Stimulated activated effector memory CD8-positive, alpha-beta T cell treated with anti-CD3 and anti-CD28 coated beads, Interleukin-12 subunit alpha, Interleukin-12 subunit beta, amount 100 ng/mL, for 72 hours (primary cell): ENCODE measurements at regions not wholly inside any gene's neighbourhood (a gene's known extent, or its start where the extent isn't known, plus 50 kb on each side); places are given as distances from the start of the nearest gene placed in this dataset.
A peak's percentile ranks its signal among the peaks of the same experiment; 100 is the strongest.

Source experiments
- ATAC-seq: fragments of 150-1000 bp; cut with Tn5 transposase; 2 replicates; pipeline ENCODE4 v1.10.0; 2021
- DNase-seq, 2 donors: peaks; one replicate each; pipeline ENCODE4 v3.0.0; 2021 to 2022; ENCODE audit warnings: low spot score in 2 of 2
- H3K27ac Mint-ChIP-seq: one replicate; pipeline ENCODE4 v1.8.0; 2022; ENCODE audit warnings: mild to moderate bottlenecking, mixed read lengths
- H3K36me3 Mint-ChIP-seq: one replicate; pipeline ENCODE4 v1.8.0; 2022; ENCODE audit warnings: mild to moderate bottlenecking, mixed read lengths
- H3K4me1 Mint-ChIP-seq: one replicate; pipeline ENCODE4 v1.8.0; 2022; ENCODE audit warnings: mixed read lengths
- H3K4me3 Mint-ChIP-seq: one replicate; pipeline ENCODE4 v1.8.0; 2022; ENCODE audit warnings: mild to moderate bottlenecking, mixed read lengths
- H3K9me3 Mint-ChIP-seq: one replicate; pipeline ENCODE4 v1.8.0; 2022; ENCODE audit warnings: mixed read lengths

DNA sequence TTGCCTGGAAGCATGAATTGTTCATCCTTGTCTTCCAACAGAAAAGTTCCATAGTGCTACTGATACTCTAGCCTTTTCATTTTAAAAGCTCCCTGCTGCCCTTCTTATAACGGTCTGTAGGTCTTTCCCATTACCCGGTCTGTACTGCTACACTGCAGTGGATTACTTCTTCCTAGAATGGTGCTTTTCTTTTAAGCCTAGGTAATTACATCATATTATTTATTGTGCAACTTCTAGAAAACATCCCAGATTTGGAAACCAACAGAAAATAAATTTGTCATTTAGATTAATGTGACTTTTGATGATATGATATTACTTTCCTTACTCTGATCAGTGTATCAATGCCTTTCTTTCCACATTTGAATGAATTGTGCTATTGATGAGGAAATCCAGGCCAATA is 199.4 kb downstream of the TANC2 start:
- no peaks in the 10 kb centered on the region for H3K4me1 Mint-ChIP-seq
- DNase-seq: no peak
- no peak overlapping the region for H3K27ac Mint-ChIP-seq
- ATAC-seq: no peak
- H3K9me3 Mint-ChIP-seq: no peaks in the 10 kb centered on the region
- H3K4me3 Mint-ChIP-seq: no peak overlapping the region
- H3K36me3 Mint-ChIP-seq: no peaks in the 10 kb centered on the region

DNA sequence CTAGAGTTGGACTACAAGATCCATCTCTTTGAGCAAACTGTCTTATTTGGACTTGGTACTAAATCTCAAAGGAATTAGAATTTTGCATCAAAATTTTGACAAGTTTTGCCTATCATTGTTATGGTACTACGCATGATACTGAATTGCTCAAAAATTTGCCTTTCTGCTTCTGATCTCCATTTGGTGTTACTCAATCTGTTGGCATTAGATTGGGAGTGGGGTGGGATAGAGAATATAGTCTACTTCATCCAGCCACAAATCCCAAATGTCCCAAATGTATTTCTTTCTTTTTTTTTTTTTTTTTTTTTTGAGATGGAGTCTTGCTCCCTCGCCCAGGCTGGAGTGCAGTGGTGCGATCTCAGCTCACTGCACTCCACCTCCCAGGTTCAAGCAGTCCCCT is 204.8 kb downstream of the TANC2 start:
- Mint-ChIP-seq H3K9me3 (no peaks in the 10 kb centered on the region), H3K27ac (no peak overlapping the region), H3K4me1 (no peaks in the 10 kb centered on the region), H3K4me3 (no peak overlapping the region), H3K36me3 (no peaks in the 10 kb centered on the region)
- ATAC-seq (no peak), DNase-seq (no peak)

DNA sequence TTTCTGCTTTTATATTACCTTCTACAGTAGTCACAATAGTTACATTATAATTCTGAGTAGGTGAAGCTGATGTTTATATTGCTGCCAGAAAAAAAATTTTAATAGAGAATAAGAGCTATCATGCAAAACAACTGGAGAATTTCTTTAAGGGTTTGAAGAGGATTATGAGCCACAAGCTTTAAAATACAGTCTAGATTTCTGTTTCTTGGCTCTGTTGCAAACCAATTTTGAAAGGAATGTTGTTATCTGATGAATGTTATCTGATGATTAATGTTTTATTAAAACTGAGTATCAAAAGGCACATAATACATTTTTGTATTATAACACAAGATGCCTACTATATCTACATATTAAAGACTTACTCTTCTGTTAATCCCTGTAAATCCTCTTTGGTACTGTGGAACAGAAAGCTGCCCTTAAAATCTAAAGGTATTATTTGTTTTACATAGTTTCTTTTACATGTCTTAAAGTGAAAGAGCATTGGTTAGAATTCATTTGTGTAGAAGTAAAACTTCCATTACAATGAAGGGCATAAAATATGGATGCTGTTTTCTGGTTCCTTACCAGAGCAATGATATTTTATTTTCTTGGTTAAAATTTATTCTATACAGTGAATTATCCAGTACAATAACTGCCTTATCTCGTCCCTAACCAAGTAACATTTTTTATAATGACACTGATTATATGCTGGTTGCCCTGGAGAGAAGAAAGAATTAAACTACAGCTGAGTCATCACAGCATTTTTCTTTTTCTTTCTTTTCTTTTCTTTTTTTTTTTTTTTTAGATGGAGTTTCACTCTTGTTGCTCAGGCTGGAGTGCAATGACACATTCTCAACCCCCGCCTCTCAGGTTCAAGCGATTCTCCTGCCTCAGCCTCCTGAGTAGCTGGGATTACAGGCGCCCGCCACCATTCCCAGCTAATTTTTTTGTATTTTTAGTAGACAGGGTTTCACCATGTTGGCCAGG is 205.7 kb downstream of the TANC2 start:
- no peak overlapping the region for H3K27ac Mint-ChIP-seq
- H3K4me1 Mint-ChIP-seq: no peaks in the 10 kb centered on the region
- H3K36me3 Mint-ChIP-seq: no peaks in the 10 kb centered on the region
- no peaks in the 10 kb centered on the region for H3K9me3 Mint-ChIP-seq
- ATAC-seq (no peak), DNase-seq (no peak)
- no peak overlapping the region for H3K4me3 Mint-ChIP-seq

DNA sequence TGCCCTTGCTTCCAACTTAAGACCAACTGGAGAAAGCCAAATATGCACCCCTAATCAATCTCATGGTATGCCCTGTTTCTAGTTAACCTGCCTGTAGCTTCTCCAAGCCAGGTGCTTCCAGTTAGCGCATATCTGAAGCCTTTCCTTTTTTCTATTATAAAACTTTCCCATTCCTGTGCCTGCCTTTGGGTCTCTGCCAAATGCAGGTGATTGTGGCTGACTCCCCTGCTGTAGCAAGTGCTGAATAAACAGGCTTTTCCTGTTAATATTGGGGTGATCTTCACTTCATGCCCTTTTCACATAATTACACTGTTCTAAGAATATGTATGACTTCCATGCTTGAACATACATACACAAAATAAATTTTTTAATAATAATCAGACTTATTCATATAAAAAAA is 207.4 kb downstream of the TANC2 start:
- Mint-ChIP-seq H3K27ac (no peak overlapping the region), H3K9me3 (no peaks in the 10 kb centered on the region), H3K36me3 (no peaks in the 10 kb centered on the region), H3K4me1 (no peaks in the 10 kb centered on the region), H3K4me3 (no peak overlapping the region)
- ATAC-seq: no peak
- DNase-seq: no peak

DNA sequence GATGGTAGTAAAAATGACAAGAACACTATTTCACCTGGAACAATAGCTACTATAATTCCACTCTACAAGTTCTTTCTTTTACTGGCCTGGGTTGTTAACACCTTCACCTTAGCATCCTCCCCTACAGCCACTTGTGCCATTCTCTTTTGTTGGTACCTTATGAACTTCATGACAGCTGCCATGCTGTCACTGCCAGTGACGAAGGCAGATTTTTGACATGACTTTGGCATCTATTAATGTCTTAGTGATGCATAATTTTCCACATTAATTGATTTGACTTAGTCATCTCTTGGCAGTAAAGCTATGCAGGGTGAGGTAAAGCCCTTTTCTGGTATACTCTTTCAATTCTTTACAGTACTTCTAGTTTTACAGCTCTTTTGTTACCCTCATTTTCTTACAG is 207.9 kb downstream of the TANC2 start:
- Mint-ChIP-seq H3K27ac (no peak overlapping the region), H3K36me3 (no peaks in the 10 kb centered on the region), H3K4me1 (no peaks in the 10 kb centered on the region), H3K9me3 (no peaks in the 10 kb centered on the region), H3K4me3 (no peak overlapping the region)
- DNase-seq (no peak), ATAC-seq (no peak)

DNA sequence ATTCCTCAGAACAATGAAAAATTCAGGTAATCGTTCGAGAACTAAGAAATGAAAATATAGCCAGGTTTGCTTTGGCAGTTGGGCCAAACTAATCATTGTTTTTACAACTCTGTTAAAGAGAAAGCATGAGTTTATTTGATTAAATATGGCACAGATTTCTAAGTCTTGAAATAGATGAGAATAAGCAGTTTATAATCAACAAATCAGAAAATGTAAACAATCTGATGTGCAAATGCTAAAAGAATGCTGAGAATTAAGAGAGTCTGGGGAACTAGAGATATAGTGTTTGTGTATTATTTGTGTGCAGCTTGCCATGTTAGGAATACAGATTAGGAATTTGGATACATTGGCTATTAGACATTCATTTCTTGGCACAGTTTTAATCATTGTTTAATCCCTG is 212.5 kb downstream of the TANC2 start:
- Mint-ChIP-seq H3K36me3 (no peaks in the 10 kb centered on the region), H3K4me3 (no peak overlapping the region), H3K9me3 (no peaks in the 10 kb centered on the region), H3K27ac (no peak overlapping the region), H3K4me1 (no peaks in the 10 kb centered on the region)
- ATAC-seq: no peak
- no peak for DNase-seq

DNA sequence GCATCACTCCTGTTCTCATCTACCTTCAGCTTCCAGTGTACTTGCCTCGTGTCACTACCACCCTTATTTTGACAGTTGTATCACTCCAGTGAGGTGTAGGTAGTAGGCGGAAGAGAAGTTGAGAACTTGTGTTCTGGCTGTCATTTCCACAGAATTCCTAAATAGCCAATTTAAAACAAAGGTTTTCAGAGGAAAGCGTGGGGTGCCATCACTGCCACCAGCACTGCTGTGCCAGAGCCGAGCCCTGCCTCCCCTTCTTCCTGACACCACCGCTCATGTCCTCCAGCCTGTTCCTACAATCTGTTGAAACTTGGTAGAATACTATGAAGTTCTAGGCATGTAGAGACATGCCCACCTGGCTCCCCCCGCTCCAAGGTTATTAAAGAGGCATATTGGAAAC is 215.8 kb downstream of the TANC2 start:
- DNase-seq: no peak
- no peaks in the 10 kb centered on the region for H3K36me3 Mint-ChIP-seq
- H3K9me3 Mint-ChIP-seq: no peaks in the 10 kb centered on the region
- ATAC-seq: no peak
- H3K4me1 Mint-ChIP-seq: no peaks in the 10 kb centered on the region
- H3K27ac Mint-ChIP-seq: no peak overlapping the region
- H3K4me3 Mint-ChIP-seq: no peak overlapping the region

DNA sequence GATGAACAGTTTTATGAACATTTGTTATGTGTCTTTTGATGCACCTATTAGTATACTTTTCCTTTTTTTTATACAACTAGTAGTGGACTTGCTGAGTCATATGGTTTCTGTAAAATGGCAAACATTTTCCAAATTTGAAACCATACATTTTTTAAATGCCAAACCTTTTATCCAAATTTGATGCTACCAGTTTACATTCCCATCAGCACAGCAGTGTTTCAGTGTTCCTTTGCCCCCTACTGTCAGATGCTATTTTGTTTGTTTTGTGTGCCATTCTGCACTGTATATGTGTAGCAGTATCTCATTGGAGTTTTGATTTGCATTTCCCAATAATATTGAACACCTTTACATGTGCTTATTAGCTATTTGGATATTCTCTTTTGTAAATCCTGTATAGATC is 219.4 kb downstream of the TANC2 start:
- Mint-ChIP-seq H3K4me3 (no peak overlapping the region), H3K9me3 (no peaks in the 10 kb centered on the region), H3K4me1 (no peaks in the 10 kb centered on the region), H3K27ac (no peak overlapping the region), H3K36me3 (no peaks in the 10 kb centered on the region)
- ATAC-seq (no peak), DNase-seq (no peak)

DNA sequence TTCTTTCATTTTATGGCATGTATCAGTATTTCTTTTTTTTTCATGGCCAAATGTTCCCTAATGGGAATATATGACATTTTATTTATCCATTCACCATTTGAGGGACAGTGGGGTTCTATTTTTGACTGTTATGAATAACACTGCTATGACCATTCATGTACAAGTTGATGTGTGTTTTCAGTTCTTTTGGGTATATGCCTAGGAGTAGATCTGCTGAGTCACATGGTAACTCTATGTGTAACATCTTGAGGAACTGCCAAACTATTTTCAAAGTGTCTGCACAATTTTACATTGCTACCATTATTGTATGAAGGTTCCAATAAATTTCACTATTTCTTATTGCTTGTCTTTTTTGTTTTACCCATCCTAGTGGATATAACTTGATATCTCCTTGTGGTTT is 223.0 kb downstream of the TANC2 start:
- Mint-ChIP-seq H3K4me3 (no peak overlapping the region), H3K36me3 (no peaks in the 10 kb centered on the region), H3K9me3 (no peaks in the 10 kb centered on the region), H3K27ac (no peak overlapping the region), H3K4me1 (no peaks in the 10 kb centered on the region)
- ATAC-seq (peak; percentile 51), DNase-seq (no peak)

DNA sequence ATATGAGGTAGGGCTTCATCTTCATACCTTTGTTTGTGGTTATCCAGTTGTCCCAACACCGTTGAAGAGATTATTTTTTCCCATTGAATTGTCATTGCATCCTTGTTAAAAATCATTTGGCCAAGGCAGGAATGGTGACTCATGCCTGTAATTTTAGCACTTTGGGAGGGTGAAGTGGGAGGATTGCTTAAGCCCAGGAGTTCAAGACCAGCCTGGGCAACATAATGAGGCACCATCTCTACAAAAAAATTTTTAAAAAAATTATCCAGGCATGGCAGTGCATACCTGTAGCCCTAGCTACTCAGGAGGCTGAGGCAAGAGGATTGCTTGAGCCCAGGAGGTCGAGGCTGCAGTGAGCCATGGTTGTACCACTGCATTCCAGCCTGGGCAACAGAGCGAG is 223.9 kb downstream of the TANC2 start:
- H3K9me3 Mint-ChIP-seq: no peaks in the 10 kb centered on the region
- H3K36me3 Mint-ChIP-seq: peaks cover 4% of the 10 kb centered on the region
- H3K4me1 Mint-ChIP-seq: no peaks in the 10 kb centered on the region
- no peak overlapping the region for H3K27ac Mint-ChIP-seq
- no peak for DNase-seq
- no peak overlapping the region for H3K4me3 Mint-ChIP-seq
- ATAC-seq: no peak

DNA sequence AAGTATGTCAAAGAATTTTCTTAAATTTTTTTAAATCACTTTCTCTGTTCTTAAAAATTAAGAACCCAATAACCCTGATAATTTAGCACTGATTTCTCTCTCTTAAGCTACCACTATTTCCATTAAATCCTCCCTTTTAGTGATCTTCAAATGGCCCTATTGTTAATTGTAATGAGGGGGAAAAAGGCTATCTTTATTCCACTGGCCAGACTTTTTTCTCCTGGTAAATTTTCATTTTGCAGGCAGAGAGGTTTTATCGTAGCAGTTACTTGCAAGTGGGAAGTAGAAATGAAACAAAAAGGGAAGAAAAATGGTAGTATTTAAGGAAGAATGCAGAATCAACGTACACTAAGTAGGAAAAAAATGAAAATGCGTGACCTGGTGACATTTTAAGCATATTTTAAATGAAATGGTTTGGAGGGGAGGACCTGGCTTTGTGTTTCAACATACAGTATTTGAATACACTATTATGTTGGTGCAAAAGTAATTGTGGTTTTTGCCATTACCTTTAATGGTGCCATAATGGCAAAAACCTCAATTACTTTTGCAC is 224.9 kb downstream of the TANC2 start:
- Mint-ChIP-seq H3K9me3 (no peaks in the 10 kb centered on the region), H3K36me3 (peaks cover 6% of the 10 kb centered on the region), H3K4me1 (no peaks in the 10 kb centered on the region), H3K4me3 (no peak overlapping the region), H3K27ac (no peak overlapping the region)
- no peak for ATAC-seq
- DNase-seq: no peak

DNA sequence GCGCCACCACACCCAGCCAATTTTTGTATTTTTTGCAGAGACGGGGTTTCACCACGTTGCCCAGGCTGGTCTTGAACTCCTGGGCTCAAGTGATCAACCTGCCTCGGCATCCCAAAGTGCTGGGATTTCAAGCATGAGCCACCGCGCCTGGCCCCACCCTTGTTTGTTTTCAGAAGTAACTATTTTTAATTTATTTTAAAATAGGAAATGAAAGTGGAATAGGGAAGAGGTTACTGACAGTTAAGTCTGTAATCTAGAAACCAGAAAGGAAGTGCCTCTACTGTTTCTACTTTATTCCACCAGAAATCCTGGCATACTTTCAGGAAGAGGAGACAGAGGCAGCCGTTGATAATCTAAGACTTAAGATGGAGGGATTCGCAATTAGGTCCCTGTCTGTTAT is 225.6 kb downstream of the TANC2 start:
- ATAC-seq (no peak), DNase-seq (no peak)
- Mint-ChIP-seq H3K9me3 (no peaks in the 10 kb centered on the region), H3K36me3 (peaks cover 6% of the 10 kb centered on the region), H3K27ac (no peak overlapping the region), H3K4me1 (peaks cover 3% of the 10 kb centered on the region), H3K4me3 (no peak overlapping the region)

DNA sequence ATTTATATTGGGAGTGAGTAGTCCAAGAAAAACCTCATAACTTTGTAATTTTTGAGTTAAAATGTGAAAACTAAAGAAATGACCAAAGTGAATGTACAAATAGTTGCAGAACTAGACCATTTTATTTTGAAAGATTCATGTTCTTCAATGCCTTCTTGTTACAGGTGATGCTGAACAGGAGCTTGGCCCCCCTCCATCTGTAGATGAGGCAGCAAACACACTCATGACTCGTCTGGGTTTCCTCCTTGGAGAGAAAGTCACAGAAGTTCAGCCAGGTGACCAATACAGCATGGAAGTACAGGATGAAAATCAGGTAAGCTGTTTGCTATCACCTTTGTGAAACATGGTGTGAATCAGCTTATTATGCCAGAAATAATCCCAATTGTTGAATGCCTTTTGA is 227.8 kb downstream of the TANC2 start:
- Mint-ChIP-seq H3K4me3 (no peak overlapping the region), H3K36me3 (peaks cover 6% of the 10 kb centered on the region), H3K27ac (no peak overlapping the region), H3K4me1 (peaks cover 5% of the 10 kb centered on the region), H3K9me3 (no peaks in the 10 kb centered on the region)
- DNase-seq (no peak), ATAC-seq (no peak)

DNA sequence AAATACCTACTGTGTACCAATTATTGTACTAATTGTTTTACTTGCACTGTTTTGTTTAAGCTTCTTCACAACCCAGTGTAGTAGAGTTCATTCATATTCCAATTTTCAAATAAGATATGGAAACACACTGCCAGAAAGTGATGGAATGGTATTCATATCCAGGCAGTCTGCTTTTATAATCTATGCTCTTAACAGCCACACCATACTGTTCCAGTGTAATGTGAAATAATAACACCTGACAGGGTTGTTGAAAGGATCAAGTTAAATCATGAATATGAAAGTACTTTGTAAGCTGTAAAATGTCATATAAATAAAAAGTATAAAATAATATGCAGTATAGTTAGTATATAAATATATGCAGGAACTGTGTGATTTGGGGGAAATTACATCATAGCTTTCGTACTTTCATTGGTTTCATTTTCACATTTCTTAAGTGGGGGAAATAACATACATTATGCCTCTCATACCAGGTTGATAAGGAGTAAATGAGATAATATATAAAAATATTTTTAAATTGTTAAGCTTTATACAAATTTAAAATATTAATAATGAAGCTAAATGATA is 230.8 kb downstream of the TANC2 start:
- Mint-ChIP-seq H3K4me3 (no peak overlapping the region), H3K36me3 (peaks cover 18% of the 10 kb centered on the region), H3K9me3 (no peaks in the 10 kb centered on the region), H3K27ac (no peak overlapping the region), H3K4me1 (peaks cover 5% of the 10 kb centered on the region)
- no peak for DNase-seq
- no peak for ATAC-seq

DNA sequence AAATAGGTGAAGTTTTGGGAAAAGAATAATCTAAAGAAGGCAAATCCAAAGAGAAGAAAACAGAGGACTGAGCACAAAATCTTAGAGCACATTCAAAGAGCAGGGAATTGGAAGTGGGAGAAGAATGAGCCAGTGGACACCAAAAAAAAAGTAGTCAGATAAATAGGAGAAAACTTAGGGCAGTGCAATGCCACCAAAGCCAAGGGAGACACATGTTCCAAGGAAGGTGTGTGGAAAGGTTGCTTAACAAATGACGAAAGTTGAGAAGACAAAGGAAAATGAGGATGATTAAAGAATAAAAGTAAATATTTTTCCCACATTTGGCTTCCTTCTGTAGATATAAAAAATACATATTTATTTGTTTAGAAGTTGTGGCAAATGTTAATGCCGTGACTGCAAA is 237.6 kb downstream of the TANC2 start:
- ATAC-seq (no peak), DNase-seq (no peak)
- H3K27ac Mint-ChIP-seq: no peak overlapping the region
- no peaks in the 10 kb centered on the region for H3K4me1 Mint-ChIP-seq
- peaks cover 4% of the 10 kb centered on the region for H3K9me3 Mint-ChIP-seq
- no peak overlapping the region for H3K4me3 Mint-ChIP-seq
- H3K36me3 Mint-ChIP-seq: peaks cover 12% of the 10 kb centered on the region

DNA sequence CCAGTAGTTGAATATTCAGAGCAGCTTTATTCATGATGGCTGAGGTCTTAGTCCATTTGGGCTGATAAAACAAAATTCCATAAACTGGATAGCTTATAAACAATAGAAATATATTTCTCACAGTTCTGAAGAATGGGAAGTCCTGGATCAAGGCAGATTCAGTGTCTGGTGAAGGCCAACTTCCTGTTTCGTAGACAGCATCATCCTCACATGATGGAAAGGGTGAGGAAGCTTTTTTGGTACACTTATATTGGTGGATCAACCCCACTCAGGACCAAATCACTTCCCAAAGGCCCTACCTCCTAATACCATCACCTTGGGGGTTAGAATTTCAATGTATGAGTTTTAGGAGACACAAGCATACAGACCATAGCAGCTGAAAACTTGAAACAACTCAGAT is 224.2 kb downstream of the CYB561 start:
- Mint-ChIP-seq H3K36me3 (no peaks in the 10 kb centered on the region), H3K4me1 (no peaks in the 10 kb centered on the region), H3K4me3 (no peak overlapping the region), H3K27ac (no peak overlapping the region), H3K9me3 (peaks cover 2% of the 10 kb centered on the region)
- no peak for DNase-seq
- no peak for ATAC-seq
